IMR-90 (cell line): ENCODE measurements at regions not wholly inside any gene's neighbourhood (a gene's known extent, or its start where the extent isn't known, plus 50 kb on each side); places are given as distances from the start of the nearest gene placed in this dataset.

Experiments
- ATAC-seq: fragments of 200-7000 bp; cut with Tn5 transposase; 2 replicates; pipeline ENCODE4 v1.9.1; 2020; ENCODE audit warnings: low read depth, mild to moderate bottlenecking, moderate library complexity
- BruUV-seq: library from RNA; stranded (reverse); fragments of 400-500 nt; replicated peaks from 2 replicates; lab custom pipeline; 2021; lab: Mats Ljungman, UMichigan
- CTCF ChIA-PET: fragments of 300-600 bp; formaldehyde crosslinking; extraction: SDS; loops from one replicate; lab custom pipeline; 2021; ENCODE audit warnings: antibody characterized with exemption; lab: Yijun Ruan, JAX
- POLR2A ChIA-PET: fragments of 300-600 bp; sonication (Branson Sonifier 250); formaldehyde crosslinking; loops from one replicate; lab custom pipeline; 2022; ENCODE audit warnings: antibody characterized with exemption; ENCODE audit not compliant: unreplicated experiment; lab: Charles Lee
- DNase-seq: peaks from one replicate; pipeline ENCODE4 v3.0.0; 2013
- H2AFZ ChIP-seq: replicated peaks from 2 replicates; pipeline ENCODE3; 2013; ENCODE audit warnings: low read length, mild to moderate bottlenecking; ENCODE audit not compliant: poor library complexity
- H2AK5ac ChIP-seq: 2 replicates; pipeline ENCODE4 v1.6.1; 2013; ENCODE audit warnings: low read depth, low read length, inconsistent platforms
- H2AK9ac ChIP-seq: replicated peaks from 2 replicates; pipeline ENCODE3; 2013; ENCODE audit warnings: mild to moderate bottlenecking, low read depth, low read length, moderate library complexity; ENCODE audit not compliant: poor library complexity
- H2BK120ac ChIP-seq: 2 replicates; pipeline ENCODE4 v1.6.1; 2013; ENCODE audit warnings: low read depth, low read length, inconsistent platforms
- H2BK15ac ChIP-seq: 3 replicates; pipeline ENCODE4 v1.6.1; 2013; ENCODE audit warnings: low read depth, low read length, inconsistent platforms
- H2BK20ac ChIP-seq: 2 replicates; pipeline ENCODE4 v1.6.1; 2013; ENCODE audit warnings: low read depth, mild to moderate bottlenecking, inconsistent platforms, low read length, moderate library complexity
- H2BK5ac ChIP-seq: 2 replicates; pipeline ENCODE4 v1.6.1; 2013; ENCODE audit warnings: mild to moderate bottlenecking, low read depth, low read length, inconsistent platforms; ENCODE audit not compliant: poor library complexity, severe bottlenecking
- H3K14ac ChIP-seq: replicated peaks from 2 replicates; pipeline ENCODE4 v1.6.1; 2013; ENCODE audit warnings: low read depth, low read length, inconsistent platforms
- H3K18ac ChIP-seq: 2 replicates; pipeline ENCODE4 v1.6.1; 2013; ENCODE audit warnings: low read depth, low read length, control low read depth
- H3K23ac ChIP-seq: 2 replicates; pipeline ENCODE4 v1.6.1; 2013; ENCODE audit warnings: low read depth, low read length, inconsistent platforms
- H3K27ac ChIP-seq: 2 replicates; pipeline ENCODE4 v1.5.1; 2013; ENCODE audit warnings: mild to moderate bottlenecking, control low read depth, low read length; ENCODE audit not compliant: insufficient read depth
- H3K27me3 ChIP-seq: 2 replicates; pipeline ENCODE4 v1.6.1; 2013; ENCODE audit warnings: low read length; ENCODE audit not compliant: control insufficient read depth, insufficient read depth
- H3K36me3 ChIP-seq: 2 replicates; pipeline ENCODE4 v1.6.1; 2013; ENCODE audit warnings: low read length, mixed read lengths; ENCODE audit not compliant: control insufficient read depth, insufficient read depth
- H3K4ac ChIP-seq: 2 replicates; pipeline ENCODE4 v1.6.1; 2013; ENCODE audit warnings: low read depth, low read length, inconsistent platforms
- H3K4me1 ChIP-seq: 2 replicates; pipeline ENCODE4 v1.6.1; 2013; ENCODE audit warnings: low read length, mixed read lengths; ENCODE audit not compliant: control insufficient read depth, insufficient read depth
- H3K4me2 ChIP-seq: 2 replicates; pipeline ENCODE4 v1.6.1; 2013; ENCODE audit warnings: low read depth, mild to moderate bottlenecking, control low read depth, low read length, moderate library complexity
- H3K4me3 ChIP-seq: 2 replicates; pipeline ENCODE4 v1.5.1; 2013; ENCODE audit warnings: low read depth, mild to moderate bottlenecking, control low read depth, low read length, moderate library complexity; ENCODE audit not compliant: insufficient read depth
- H3K56ac ChIP-seq: 2 replicates; pipeline ENCODE4 v1.6.1; 2013; ENCODE audit warnings: low read length, inconsistent platforms; ENCODE audit not compliant: insufficient read depth; ENCODE audit errors: extremely low read depth
- H3K79me1 ChIP-seq, 2 experiments: 2 replicates each; pipeline ENCODE4 v1.6.1; 2013; ENCODE audit warnings: low read length in 2 of 2, inconsistent platforms in 1 of 2, low read depth in 1 of 2
- H3K9ac ChIP-seq: 2 replicates; pipeline ENCODE4 v1.6.1; 2013; ENCODE audit warnings: low read depth, low read length, control low read depth
- H3K9me1 ChIP-seq: 2 replicates; pipeline ENCODE4 v1.6.1; 2013; ENCODE audit warnings: low read length, inconsistent platforms; ENCODE audit not compliant: insufficient read depth
- H3K9me3 ChIP-seq: 2 replicates; pipeline ENCODE4 v1.6.1; 2013; ENCODE audit warnings: low read length; ENCODE audit not compliant: control insufficient read depth, insufficient read depth
- H4K20me1 ChIP-seq: 2 replicates; pipeline ENCODE4 v1.6.1; 2013; ENCODE audit warnings: low read length, inconsistent platforms; ENCODE audit not compliant: insufficient read depth
- H4K5ac ChIP-seq: 2 replicates; pipeline ENCODE4 v1.6.1; 2013; ENCODE audit warnings: mild to moderate bottlenecking, low read depth, low read length, control low read depth
- H4K8ac ChIP-seq, 2 experiments: 2 replicates each; pipeline ENCODE4 v1.6.1; 2013; ENCODE audit warnings: low read depth in 2 of 2, low read length in 2 of 2, control low read depth in 1 of 2, inconsistent platforms in 1 of 2
- H4K91ac ChIP-seq: 2 replicates; pipeline ENCODE4 v1.6.1; 2013; ENCODE audit warnings: low read depth, low read length, inconsistent platforms; ENCODE audit not compliant: insufficient read depth
- BHLHE40 ChIP-seq: fragments of 150-350 bp; IDR thresholded peaks from 2 replicates; pipeline ENCODE4 v1.6.1; 2016; ENCODE audit warnings: mild to moderate bottlenecking, low read depth, low read length
- CEBPB ChIP-seq: IDR thresholded peaks from 2 replicates; pipeline ENCODE4 v1.6.1; 2012; ENCODE audit warnings: low read depth, low read length, improper control_type of control experiment
- CHD1 ChIP-seq: IDR thresholded peaks from 2 replicates; pipeline ENCODE4 v1.6.1; 2012; ENCODE audit warnings: low read depth, low read length, improper control_type of control experiment
- FOS ChIP-seq: fragments of 150-350 bp; IDR thresholded peaks from 2 replicates; pipeline ENCODE4 v1.6.1; 2016; ENCODE audit warnings: low read depth, low read length
- MAFK ChIP-seq: IDR thresholded peaks from 2 replicates; pipeline ENCODE4 v1.6.1; 2012; ENCODE audit warnings: low read depth, low read length, improper control_type of control experiment
- MAZ ChIP-seq: IDR thresholded peaks from 2 replicates; pipeline ENCODE4 v1.6.1; 2012; ENCODE audit warnings: low read depth, mild to moderate bottlenecking, low read length, improper control_type of control experiment, moderate library complexity, borderline replicate concordance
- MXI1 ChIP-seq: IDR thresholded peaks from 2 replicates; pipeline ENCODE4 v1.6.1; 2012; ENCODE audit warnings: low read depth, mild to moderate bottlenecking, low read length, moderate library complexity, borderline replicate concordance
- NFE2L2 ChIP-seq: fragments of 150-350 bp; IDR thresholded peaks from 2 replicates; pipeline ENCODE4 v1.6.1; 2016; ENCODE audit warnings: low read depth, mild to moderate bottlenecking, low read length
- POLR2A ChIP-seq: IDR thresholded peaks from 2 replicates; pipeline ENCODE4 v1.6.1; 2012; ENCODE audit warnings: mild to moderate bottlenecking, low read depth, low read length
- RAD21 ChIP-seq: IDR thresholded peaks from 2 replicates; pipeline ENCODE4 v1.6.1; 2012; ENCODE audit warnings: low read length, improper control_type of control experiment
- RCOR1 ChIP-seq: IDR thresholded peaks from 2 replicates; pipeline ENCODE4 v1.6.1; 2012; ENCODE audit warnings: mild to moderate bottlenecking, low read length, improper control_type of control experiment; ENCODE audit not compliant: insufficient replicate concordance
- RFX5 ChIP-seq: IDR thresholded peaks from 2 replicates; pipeline ENCODE4 v1.8.0; 2012; ENCODE audit warnings: low read depth, mild to moderate bottlenecking, low read length, moderate library complexity
- SMC3 ChIP-seq: fragments of 150-350 bp; IDR thresholded peaks from 2 replicates; pipeline ENCODE4 v1.6.1; 2016; ENCODE audit warnings: low read depth, mild to moderate bottlenecking, antibody characterized with exemption, low read length, moderate library complexity
- USF2 ChIP-seq: fragments of 150-350 bp; IDR thresholded peaks from 2 replicates; pipeline ENCODE4 v1.6.1; 2017; ENCODE audit warnings: mild to moderate bottlenecking, antibody characterized with exemption, low read length, low read depth
- dilution Hi-C: fragments of 300-500 bp; cut with HindIII; formaldehyde crosslinking; loops from one replicate; pipeline ENCODE4 v1.14.3; 2018; ENCODE audit warnings: low sequenced_read_pairs; ENCODE audit not compliant: unreplicated experiment
- in situ Hi-C: fragments of 300-500 bp; cut with MboI; formaldehyde crosslinking; loops from 3 replicates; pipeline ENCODE4 v1.14.3; 2019; ENCODE audit warnings: low sequenced_read_pairs, inconsistent platforms, mixed read lengths
- intact Hi-C: fragments of 100-400 bp; cut with micrococcal nuclease; formaldehyde crosslinking; loops from 2 replicates; pipeline ENCODE4 v1.10.0; 2022

GRCh38 chr7:86954971-86955370 is 104.5 kb downstream of the ELAPOR2 start:
- Histone ChIP-seq H4K91ac (no peak overlapping the region), H3K27ac (no peak overlapping the region), H3K4me2 (no peak overlapping the region), H4K5ac (no peak overlapping the region), H3K18ac (no peak overlapping the region), H2BK120ac (no peak overlapping the region), H3K27me3 (no peaks in the 10 kb centered on the region), H4K20me1 (no peaks in the 10 kb centered on the region), H2BK20ac (no peak overlapping the region), H2AK5ac (no peak overlapping the region), H3K4me3 (no peak overlapping the region), H3K23ac (no peak overlapping the region), H3K56ac (no peak overlapping the region), H3K9ac (no peak overlapping the region), H2BK15ac (no peak overlapping the region), H3K9me3 (no peaks in the 10 kb centered on the region), H3K14ac (no peak overlapping the region), H2AK9ac (no peak overlapping the region), H3K9me1 (no peaks in the 10 kb centered on the region), H4K8ac (no peak overlapping the region), H3K79me1 (no peaks in the 10 kb centered on the region), H3K4me1 (no peaks in the 10 kb centered on the region), H2AFZ (no peak overlapping the region), H3K36me3 (no peaks in the 10 kb centered on the region), H2BK5ac (no peak overlapping the region), H3K4ac (no peak overlapping the region)
- BruUV-seq: no TSS peak
- ChIA-PET POLR2A (no interaction called here), CTCF (no interaction called here)
- in situ Hi-C loops (no loop called here), intact Hi-C loops (no loop called here), dilution Hi-C loops (no loop called here)
- DNase-seq (no peak), ATAC-seq (no peak)
- TF ChIP-seq CEBPB: no peak
- TF ChIP-seq MXI1: no peak
- TF ChIP-seq POLR2A: no peak
- TF ChIP-seq RFX5: no peak
- no peak for TF ChIP-seq BHLHE40
- no peak for TF ChIP-seq SMC3
- no peak for TF ChIP-seq MAFK
- TF ChIP-seq MAZ: no peak
- no peak for TF ChIP-seq RAD21
- no peak for TF ChIP-seq CHD1
- no peak for TF ChIP-seq USF2
- no peak for TF ChIP-seq NFE2L2
- TF ChIP-seq RCOR1: no peak
- TF ChIP-seq FOS: no peak
